ENCODE measurements at regions not wholly inside any gene's neighbourhood (a gene's known extent, or its start where the extent isn't known, plus 50 kb on each side); places are given as distances from the start of the nearest gene placed in this dataset.
A peak's percentile ranks its signal among the peaks of the same experiment; 100 is the strongest.

- DNase-seq = no peak
Measured at GRCh38 chr14:35456261-35456660, 51.7 kb upstream of the NFKBIA start.

GRCh38 chr14:35458442-35458841 is 53.9 kb upstream of the NFKBIA start:
- DNase-seq = no peak

- no peak for DNase-seq
Measured at GRCh38 chr14:35459776-35460175, 55.2 kb upstream of the NFKBIA start.

- peak in 2 of 56 donors; percentile 2 to 4 for DNase-seq
Measured at GRCh38 chr14:35470755-35471154, 63.2 kb upstream of the INSM2 start.

GRCh38 chr14:35471803-35472202 is 62.2 kb upstream of the INSM2 start:
- DNase-seq = no peak

GRCh38 chr14:35474323-35474722 is 59.6 kb upstream of the INSM2 start:
- DNase-seq = no peak

- no peak for DNase-seq
Measured at GRCh38 chr14:35480119-35480769, 53.7 kb upstream of the INSM2 start.

- DNase-seq = no peak
Measured at GRCh38 chr14:35482994-35483515, 50.9 kb upstream of the INSM2 start.

All from nucleus accumbens (tissue), 56 donors.